Neural progenitor cell (in vitro differentiated cells): ENCODE measurements at regions not wholly inside any gene's neighbourhood (a gene's known extent, or its start where the extent isn't known, plus 50 kb on each side); places are given as distances from the start of the nearest gene placed in this dataset.

Experiments used
- DNase-seq: peaks from one replicate; pipeline ENCODE4 v3.0.0-alpha.2; 2016; ENCODE audit warnings: low spot score
- H2AFZ ChIP-seq: fragments of 200-600 bp; sonication (generic); replicated peaks from 2 replicates; pipeline ENCODE4 v1.6.1; 2016; ENCODE audit warnings: antibody characterized with exemption
- H3F3A ChIP-seq: fragments of 200-600 bp; sonication (generic); 2 replicates; pipeline ENCODE4 v1.6.1; 2016; ENCODE audit warnings: antibody characterized with exemption, low read depth
- H3K27ac ChIP-seq: fragments of 200-600 bp; sonication (generic); 2 replicates; pipeline ENCODE4 v1.5.1; 2016; ENCODE audit warnings: mild to moderate bottlenecking
- H3K27me3 ChIP-seq: fragments of 200-600 bp; sonication (generic); 2 replicates; pipeline ENCODE4 v1.6.1; 2016; ENCODE audit warnings: mild to moderate bottlenecking, moderate library complexity
- H3K36me3 ChIP-seq: fragments of 200-600 bp; sonication (generic); 2 replicates; pipeline ENCODE4 v1.5.1; 2016
- H3K4me1 ChIP-seq: fragments of 200-600 bp; sonication (generic); 2 replicates; pipeline ENCODE4 v1.6.1; 2016; ENCODE audit warnings: mixed run types
- H3K4me2 ChIP-seq: fragments of 200-600 bp; sonication (generic); 2 replicates; pipeline ENCODE4 v1.6.1; 2016
- H3K4me3 ChIP-seq: fragments of 200-600 bp; sonication (generic); 2 replicates; pipeline ENCODE4 v1.5.1; 2016
- H3K79me2 ChIP-seq: fragments of 200-600 bp; sonication (generic); 2 replicates; pipeline ENCODE4 v1.6.1; 2016; ENCODE audit warnings: low read depth
- H3K9ac ChIP-seq: fragments of 200-600 bp; sonication (generic); 2 replicates; pipeline ENCODE4 v1.6.1; 2016
- H3K9me3 ChIP-seq: fragments of 200-600 bp; sonication (generic); 2 replicates; pipeline ENCODE4 v1.5.1; 2016; ENCODE audit warnings: low read depth
- H4K20me1 ChIP-seq: fragments of 200-600 bp; sonication (generic); 2 replicates; pipeline ENCODE4 v1.6.1; 2016; ENCODE audit warnings: low read depth
- H3K27ac Mint-ChIP-seq: 3 replicates; pipeline ENCODE4 v1.8.0; 2021; ENCODE audit warnings: mixed read lengths
- H3K27me3 Mint-ChIP-seq: 2 replicates; pipeline ENCODE4 v1.8.0; 2022; ENCODE audit warnings: low read depth, mild to moderate bottlenecking, inconsistent platforms, moderate library complexity, mixed read lengths; ENCODE audit not compliant: insufficient read depth
- H3K36me3 Mint-ChIP-seq: 3 replicates; pipeline ENCODE4 v1.8.0; 2021; ENCODE audit warnings: mixed read lengths
- H3K4me1 Mint-ChIP-seq: 3 replicates; pipeline ENCODE4 v1.8.0; 2021; ENCODE audit warnings: mixed read lengths
- H3K4me3 Mint-ChIP-seq: 3 replicates; pipeline ENCODE4 v1.8.0; 2021; ENCODE audit warnings: mild to moderate bottlenecking, moderate library complexity, mixed read lengths
- H3K9me3 Mint-ChIP-seq: 3 replicates; pipeline ENCODE4 v1.8.0; 2020; ENCODE audit warnings: mixed read lengths
- CTCF ChIP-seq: fragments of 200-600 bp; sonication (generic); IDR thresholded peaks from 2 replicates; pipeline ENCODE4 v1.5.1; 2017; ENCODE audit warnings: antibody characterized with exemption, mild to moderate bottlenecking
- EZH2 ChIP-seq: fragments of 200-600 bp; sonication (generic); IDR thresholded peaks from 2 replicates; pipeline ENCODE4 v1.6.1; 2017; ENCODE audit warnings: antibody characterized with exemption, mild to moderate bottlenecking, moderate library complexity
- EZH2phosphoT487 ChIP-seq: fragments of 200-600 bp; sonication (generic); IDR thresholded peaks from 2 replicates; pipeline ENCODE4 v1.6.1; 2017; ENCODE audit warnings: antibody characterized with exemption

GRCh38 chr9:10690546-10690945 lies 77.7 kb upstream of the PTPRD start:
- TF ChIP-seq EZH2 (no peak), EZH2phosphoT487 (no peak), CTCF (no peak)

DNA sequence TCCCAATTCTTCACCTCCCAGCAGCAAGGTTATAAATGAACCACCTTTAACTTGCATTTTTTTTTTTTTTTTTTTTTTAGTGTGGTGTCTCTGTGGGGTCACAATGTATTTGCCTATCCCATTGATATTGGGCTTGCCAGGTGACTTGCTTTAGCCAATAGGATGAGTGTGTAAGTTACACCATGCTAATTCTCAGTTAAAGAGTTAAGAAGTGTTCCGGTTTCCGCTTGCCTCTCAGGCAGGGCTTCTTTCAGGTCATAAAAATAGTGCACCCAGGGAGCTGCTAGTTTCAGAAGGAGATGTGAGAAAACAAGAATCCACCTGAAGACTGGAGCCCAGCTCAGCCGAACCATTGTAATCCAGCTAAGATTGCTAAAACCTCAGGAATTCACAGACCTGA lies 84.2 kb upstream of the PTPRD start:
- no peak for DNase-seq
- no peaks in the 10 kb centered on the region for H3K4me1 Mint-ChIP-seq
- no peaks in the 10 kb centered on the region for H3K9me3 ChIP-seq
- H3K27ac Mint-ChIP-seq: no peak overlapping the region
- H3K79me2 ChIP-seq: no peaks in the 10 kb centered on the region
- no peaks in the 10 kb centered on the region for H3K27me3 Mint-ChIP-seq
- H4K20me1 ChIP-seq: no peaks in the 10 kb centered on the region
- no peak for TF ChIP-seq CTCF
- no peak for TF ChIP-seq EZH2phosphoT487
- no peak for TF ChIP-seq EZH2
- no peaks in the 10 kb centered on the region for H3K36me3 ChIP-seq
- H3K4me1 ChIP-seq: no peaks in the 10 kb centered on the region
- H3K4me3 Mint-ChIP-seq: no peak overlapping the region
- H3K9ac ChIP-seq: no peak overlapping the region
- no peaks in the 10 kb centered on the region for H3K27me3 ChIP-seq
- no peaks in the 10 kb centered on the region for H3K36me3 Mint-ChIP-seq
- H2AFZ ChIP-seq: no peak overlapping the region
- H3K4me2 ChIP-seq: no peak overlapping the region
- H3K4me3 ChIP-seq: no peak overlapping the region
- no peak overlapping the region for H3K27ac ChIP-seq
- H3K9me3 Mint-ChIP-seq: no peaks in the 10 kb centered on the region
- H3F3A ChIP-seq: no peaks in the 10 kb centered on the region

More at GRCh38 chr9:10690546-10690945, 77.7 kb upstream of the PTPRD start:
- Mint-ChIP-seq H3K27ac (no peak overlapping the region), H3K4me3 (no peak overlapping the region), H3K36me3 (no peaks in the 10 kb centered on the region), H3K4me1 (peaks cover 4% of the 10 kb centered on the region), H3K9me3 (no peaks in the 10 kb centered on the region), H3K27me3 (no peaks in the 10 kb centered on the region)
- no peaks in the 10 kb centered on the region for H3K27me3 ChIP-seq
- H3K4me3 ChIP-seq: no peak overlapping the region
- DNase-seq: no peak
- no peaks in the 10 kb centered on the region for H4K20me1 ChIP-seq
- no peaks in the 10 kb centered on the region for H3K36me3 ChIP-seq
- H3K9me3 ChIP-seq: no peaks in the 10 kb centered on the region
- no peak overlapping the region for H3K9ac ChIP-seq
- no peak overlapping the region for H3K27ac ChIP-seq
- H3K4me2 ChIP-seq: no peak overlapping the region
- H3K79me2 ChIP-seq: no peaks in the 10 kb centered on the region
- H2AFZ ChIP-seq: no peak overlapping the region
- H3K4me1 ChIP-seq: peaks cover 9% of the 10 kb centered on the region
- no peaks in the 10 kb centered on the region for H3F3A ChIP-seq

GRCh38 chr9:10700291-10700690 lies 87.5 kb upstream of the PTPRD start:
- TF ChIP-seq CTCF (no peak), EZH2phosphoT487 (no peak), EZH2 (no peak)
- Histone ChIP-seq H3K4me3 (no peak overlapping the region), H2AFZ (no peak overlapping the region), H3K9me3 (no peaks in the 10 kb centered on the region), H3K27ac (no peak overlapping the region), H3K36me3 (no peaks in the 10 kb centered on the region), H3F3A (no peaks in the 10 kb centered on the region), H3K79me2 (no peaks in the 10 kb centered on the region), H3K4me1 (no peaks in the 10 kb centered on the region), H3K9ac (no peak overlapping the region), H3K27me3 (no peaks in the 10 kb centered on the region), H4K20me1 (no peaks in the 10 kb centered on the region), H3K4me2 (no peak overlapping the region)
- Mint-ChIP-seq H3K4me1 (peaks cover 2% of the 10 kb centered on the region), H3K27ac (no peak overlapping the region), H3K4me3 (no peak overlapping the region), H3K9me3 (no peaks in the 10 kb centered on the region), H3K36me3 (no peaks in the 10 kb centered on the region), H3K27me3 (peaks cover 2% of the 10 kb centered on the region)
- no peak for DNase-seq
